GM06990 (cell line): ENCODE measurements at regions not wholly inside any gene's neighbourhood (a gene's known extent, or its start where the extent isn't known, plus 50 kb on each side); places are given as distances from the start of the nearest gene placed in this dataset.
"Not testable (repeated sequence)": the region's sequence is repeated elsewhere in the genome, so short reads cannot be mapped to it uniquely, and the experiment has no call there.

ENCODE experiments used
- DNase-seq: peaks from one replicate; pipeline ENCODE4 v3.0.0-alpha.2; 2011; ENCODE audit not compliant: insufficient read length; ENCODE audit errors: extremely low read depth
- H3K27me3 ChIP-seq: replicated peaks from 2 replicates; pipeline ENCODE4 v1.6.0; 2011; ENCODE audit warnings: low read length; ENCODE audit not compliant: control insufficient read depth, insufficient read depth
- H3K36me3 ChIP-seq: 2 replicates; pipeline ENCODE4 v1.5.1; 2011; ENCODE audit warnings: low read length; ENCODE audit not compliant: control insufficient read depth, insufficient read depth
- H3K4me3 ChIP-seq: replicated peaks from 2 replicates; pipeline ENCODE4 v1.5.1; 2011; ENCODE audit warnings: low read depth, mild to moderate bottlenecking, control low read depth, low read length
- TF ChIP-seq, protein P1 (sequence below): IDR thresholded peaks from 2 replicates; pipeline ENCODE4 v1.5.1; 2011; ENCODE audit warnings: low read length, control low read depth, mild to moderate bottlenecking, inconsistent platforms; ENCODE audit not compliant: insufficient read depth, poor library complexity, severe bottlenecking

GRCh38 chr7:121501566-121501965, 105.5 kb upstream of the FAM3C start:
- no peaks in the 10 kb centered on the region for H3K27me3 ChIP-seq
- no peaks in the 10 kb centered on the region for H3K36me3 ChIP-seq
- H3K4me3 ChIP-seq, result no peak overlapping the region
- no peak for DNase-seq
- TF ChIP-seq, protein P1, sequence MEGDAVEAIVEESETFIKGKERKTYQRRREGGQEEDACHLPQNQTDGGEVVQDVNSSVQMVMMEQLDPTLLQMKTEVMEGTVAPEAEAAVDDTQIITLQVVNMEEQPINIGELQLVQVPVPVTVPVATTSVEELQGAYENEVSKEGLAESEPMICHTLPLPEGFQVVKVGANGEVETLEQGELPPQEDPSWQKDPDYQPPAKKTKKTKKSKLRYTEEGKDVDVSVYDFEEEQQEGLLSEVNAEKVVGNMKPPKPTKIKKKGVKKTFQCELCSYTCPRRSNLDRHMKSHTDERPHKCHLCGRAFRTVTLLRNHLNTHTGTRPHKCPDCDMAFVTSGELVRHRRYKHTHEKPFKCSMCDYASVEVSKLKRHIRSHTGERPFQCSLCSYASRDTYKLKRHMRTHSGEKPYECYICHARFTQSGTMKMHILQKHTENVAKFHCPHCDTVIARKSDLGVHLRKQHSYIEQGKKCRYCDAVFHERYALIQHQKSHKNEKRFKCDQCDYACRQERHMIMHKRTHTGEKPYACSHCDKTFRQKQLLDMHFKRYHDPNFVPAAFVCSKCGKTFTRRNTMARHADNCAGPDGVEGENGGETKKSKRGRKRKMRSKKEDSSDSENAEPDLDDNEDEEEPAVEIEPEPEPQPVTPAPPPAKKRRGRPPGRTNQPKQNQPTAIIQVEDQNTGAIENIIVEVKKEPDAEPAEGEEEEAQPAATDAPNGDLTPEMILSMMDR, result no peak

- no peaks in the 10 kb centered on the region for H3K36me3 ChIP-seq
- no peak overlapping the region for H3K4me3 ChIP-seq
- TF ChIP-seq, protein P1, result no peak
- no peaks in the 10 kb centered on the region for H3K27me3 ChIP-seq
- no peak for DNase-seq
Observed at GRCh38 chr7:121500360-121501058, 104.4 kb upstream of the FAM3C start.

DNA sequence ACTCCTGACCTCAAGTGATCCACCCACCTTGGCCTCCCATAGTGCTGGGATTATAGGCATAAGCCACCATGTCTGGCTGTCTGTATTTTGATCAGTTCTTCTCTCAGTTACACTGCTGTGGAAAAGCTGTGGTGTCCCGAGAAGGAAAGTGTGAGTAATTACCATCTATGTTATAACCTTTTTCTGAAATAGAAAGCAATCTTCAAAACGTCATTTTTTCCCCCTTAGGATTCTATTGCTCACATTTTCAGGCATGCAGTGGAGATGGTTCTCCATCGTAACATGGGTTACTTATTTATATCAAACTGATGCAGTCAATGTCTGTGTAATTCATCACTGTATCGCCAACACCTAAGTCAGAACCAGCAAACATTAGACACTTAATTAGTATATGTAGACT, 103.5 kb upstream of the FAM3C start:
- H3K27me3 ChIP-seq, result no peaks in the 10 kb centered on the region
- H3K4me3 ChIP-seq, result no peak overlapping the region
- TF ChIP-seq, protein P1, result no peak
- no peaks in the 10 kb centered on the region for H3K36me3 ChIP-seq
- no peak for DNase-seq

- H3K27me3 ChIP-seq, result no peaks in the 10 kb centered on the region
- no peak overlapping the region for H3K4me3 ChIP-seq
- no peak for DNase-seq
- no peaks in the 10 kb centered on the region for H3K36me3 ChIP-seq
- TF ChIP-seq, protein P1, result no peak
Observed at GRCh38 chr7:121498816-121499215, 102.7 kb upstream of the FAM3C start.

DNA sequence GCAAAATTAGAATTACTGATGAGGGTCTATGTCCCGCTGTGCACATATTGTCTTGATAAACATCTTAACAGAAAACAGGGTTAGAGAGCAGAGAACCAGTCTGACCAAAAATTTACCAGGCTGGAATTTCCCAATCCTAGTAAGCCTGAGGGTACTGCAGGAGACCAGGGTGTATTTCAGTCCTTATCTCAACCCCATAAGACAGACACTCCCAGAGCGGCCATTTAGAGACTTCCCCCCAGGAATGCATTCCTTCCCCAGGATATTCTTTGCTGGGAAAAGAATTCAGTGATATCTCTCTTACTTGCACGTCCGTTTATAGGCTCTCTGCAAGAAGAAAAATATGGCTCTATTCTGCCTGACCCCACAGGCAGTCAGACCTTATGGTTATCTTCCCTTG, 101.4 kb upstream of the FAM3C start:
- H3K27me3 ChIP-seq, DNase-seq, H3K4me3 ChIP-seq, H3K36me3 ChIP-seq: not testable (repeated sequence)

DNA sequence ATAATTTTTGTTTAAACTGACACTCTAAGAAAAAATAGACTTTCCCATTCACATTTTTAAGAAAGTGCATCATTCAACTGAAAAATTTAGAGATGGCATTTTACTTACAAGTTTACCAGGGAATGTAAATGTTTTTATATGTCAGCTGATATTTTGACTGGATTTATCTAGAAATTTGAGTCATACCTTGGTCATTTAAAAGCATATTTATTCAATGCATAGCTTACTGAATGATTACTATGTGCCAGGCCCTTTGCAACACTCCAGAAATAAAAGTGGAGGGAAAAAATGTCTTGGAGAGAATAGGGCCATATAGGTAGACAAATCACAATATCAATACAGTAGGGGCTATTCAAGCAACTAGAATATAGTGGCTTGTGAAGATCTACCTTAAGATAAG, 98.4 kb upstream of the FAM3C start:
- TF ChIP-seq, protein P1, result no peak
- no peak overlapping the region for H3K4me3 ChIP-seq
- H3K36me3 ChIP-seq, result no peaks in the 10 kb centered on the region
- no peaks in the 10 kb centered on the region for H3K27me3 ChIP-seq
- DNase-seq, result no peak
